ENCODE measurements at regions not wholly inside any gene's neighbourhood (a gene's known extent, or its start where the extent isn't known, plus 50 kb on each side); places are given as distances from the start of the nearest gene placed in this dataset.

- peaks cover 0 to 9% (median 0%) of the 10 kb centered on the region in 9 donors for H3K9me3 Mint-ChIP-seq
- POLR2A ChIA-PET: no interaction called here
- H3K4me1 Mint-ChIP-seq: peaks cover 1 to 21% (median 8%) of the 10 kb centered on the region in 4 donors
- ATAC-seq: no peak
- H3K36me3 Mint-ChIP-seq: no peaks in the 10 kb centered on the region
- H3K4me3 Mint-ChIP-seq: no peak overlapping the region
- H3K27ac Mint-ChIP-seq: no peak overlapping the region
- DNase-seq: no peak
- H3K27me3 Mint-ChIP-seq: peaks cover 0 to 2% (median 0%) of the 10 kb centered on the region in 5 donors
Measured at GRCh38 chr21:29228306-29228705, 70.4 kb upstream of the BACH1 start.

GRCh38 chr21:29230551-29231261 lies 68.0 kb upstream of the BACH1 start:
- H3K9me3 Mint-ChIP-seq: peaks cover 0 to 3% (median 0%) of the 10 kb centered on the region in 9 donors
- DNase-seq (no peak), ATAC-seq (no peak)
- peaks cover 0 to 2% (median 0%) of the 10 kb centered on the region in 5 donors for H3K27me3 Mint-ChIP-seq
- no peak overlapping the region for H3K27ac Mint-ChIP-seq
- no peak overlapping the region for H3K4me3 Mint-ChIP-seq
- no peaks in the 10 kb centered on the region for H3K36me3 Mint-ChIP-seq
- POLR2A ChIA-PET: no interaction called here
- H3K4me1 Mint-ChIP-seq: peaks cover 2 to 28% (median 10%) of the 10 kb centered on the region in 4 donors

- POLR2A ChIA-PET: no interaction called here
- DNase-seq: no peak
- H3K27ac Mint-ChIP-seq: no peak overlapping the region
- peaks cover 0 to under 1% (median 0%) of the 10 kb centered on the region in 9 donors for H3K9me3 Mint-ChIP-seq
- peaks cover 0 to 2% (median 0%) of the 10 kb centered on the region in 5 donors for H3K27me3 Mint-ChIP-seq
- H3K4me1 Mint-ChIP-seq: peaks cover 2 to 36% (median 15%) of the 10 kb centered on the region in 4 donors
- no peaks in the 10 kb centered on the region for H3K36me3 Mint-ChIP-seq
- ATAC-seq: no peak
- H3K4me3 Mint-ChIP-seq: no peak overlapping the region
Measured at GRCh38 chr21:29231756-29232529, 66.8 kb upstream of the BACH1 start.

- POLR2A ChIA-PET: no interaction called here
Measured at GRCh38 chr21:29232530-29233255, 66.0 kb upstream of the BACH1 start.

GRCh38 chr21:29233256-29233546 lies 65.5 kb upstream of the BACH1 start:
- H3K27me3 Mint-ChIP-seq: peaks cover 0 to 2% (median 0%) of the 10 kb centered on the region in 5 donors
- H3K4me3 Mint-ChIP-seq: no peak overlapping the region
- H3K36me3 Mint-ChIP-seq: no peaks in the 10 kb centered on the region
- no peaks in the 10 kb centered on the region for H3K9me3 Mint-ChIP-seq
- POLR2A ChIA-PET: no interaction called here
- DNase-seq: peak in 3 of 10 donors; percentile 5 to 19 (median 18)
- peaks cover 2 to 30% (median 13%) of the 10 kb centered on the region in 4 donors for H3K4me1 Mint-ChIP-seq
- H3K27ac Mint-ChIP-seq: peak overlapping the region in 1 of 10 donors; percentile 3
- no peak for ATAC-seq

More at GRCh38 chr21:29232530-29233255, 66.0 kb upstream of the BACH1 start:
- peaks cover 2 to 34% (median 15%) of the 10 kb centered on the region in 4 donors for H3K4me1 Mint-ChIP-seq
- DNase-seq (no peak), ATAC-seq (no peak)
- H3K4me3 Mint-ChIP-seq: no peak overlapping the region
- no peaks in the 10 kb centered on the region for H3K36me3 Mint-ChIP-seq
- H3K27ac Mint-ChIP-seq: peak overlapping the region in 1 of 10 donors; percentile 3
- H3K27me3 Mint-ChIP-seq: peaks cover 0 to 2% (median 0%) of the 10 kb centered on the region in 5 donors
- no peaks in the 10 kb centered on the region for H3K9me3 Mint-ChIP-seq

GRCh38 chr21:29233611-29234540 lies 64.8 kb upstream of the BACH1 start:
- POLR2A ChIA-PET: no interaction called here
- no peak for DNase-seq
- peaks cover 0 to 2% (median 0%) of the 10 kb centered on the region in 5 donors for H3K27me3 Mint-ChIP-seq
- H3K4me1 Mint-ChIP-seq: peaks cover 2 to 29% (median 11%) of the 10 kb centered on the region in 4 donors
- ATAC-seq: no peak
- H3K9me3 Mint-ChIP-seq: no peaks in the 10 kb centered on the region
- no peak overlapping the region for H3K27ac Mint-ChIP-seq
- no peaks in the 10 kb centered on the region for H3K36me3 Mint-ChIP-seq
- no peak overlapping the region for H3K4me3 Mint-ChIP-seq

GRCh38 chr21:29235714-29236197 lies 63.0 kb upstream of the BACH1 start:
- Mint-ChIP-seq H3K4me3 (peak overlapping the region in 1 of 10 donors; percentile 2), H3K4me1 (peaks cover 2 to 29% (median 11%) of the 10 kb centered on the region in 4 donors), H3K27ac (no peak overlapping the region), H3K27me3 (peaks cover 0 to 2% (median 0%) of the 10 kb centered on the region in 5 donors), H3K36me3 (no peaks in the 10 kb centered on the region), H3K9me3 (no peaks in the 10 kb centered on the region)
- POLR2A ChIA-PET: interaction anchor here (0.6 kb wide), 1 partner anchor 30 kb away, joined by 4 read pairs; no protein-coding TSS in a partner anchor
- no peak for DNase-seq
- no peak for ATAC-seq

GRCh38 chr21:29236201-29236600 lies 62.5 kb upstream of the BACH1 start:
- Mint-ChIP-seq H3K4me3 (no peak overlapping the region), H3K36me3 (no peaks in the 10 kb centered on the region), H3K9me3 (no peaks in the 10 kb centered on the region), H3K4me1 (peaks cover 2 to 29% (median 11%) of the 10 kb centered on the region in 4 donors), H3K27me3 (peaks cover 0 to 2% (median 0%) of the 10 kb centered on the region in 5 donors), H3K27ac (no peak overlapping the region)
- POLR2A ChIA-PET: interaction anchor here (0.6 kb wide), 1 partner anchor 30 kb away, joined by 4 read pairs; no protein-coding TSS in a partner anchor
- no peak for DNase-seq
- ATAC-seq: no peak

- Mint-ChIP-seq H3K27me3 (no peaks in the 10 kb centered on the region), H3K36me3 (no peaks in the 10 kb centered on the region), H3K4me3 (no peak overlapping the region), H3K9me3 (no peaks in the 10 kb centered on the region), H3K4me1 (peaks cover 2 to 27% (median 11%) of the 10 kb centered on the region in 4 donors), H3K27ac (peak overlapping the region in 1 of 10 donors; percentile 40)
- POLR2A ChIA-PET: no interaction called here
- DNase-seq (no peak), ATAC-seq (no peak)
Measured at GRCh38 chr21:29237110-29238052, 61.3 kb upstream of the BACH1 start.

- H3K4me1 Mint-ChIP-seq: peaks cover under 1 to 22% (median 7%) of the 10 kb centered on the region in 4 donors
- no peaks in the 10 kb centered on the region for H3K36me3 Mint-ChIP-seq
- H3K27ac Mint-ChIP-seq: no peak overlapping the region
- H3K9me3 Mint-ChIP-seq: no peaks in the 10 kb centered on the region
- POLR2A ChIA-PET: no interaction called here
- no peak for ATAC-seq
- H3K4me3 Mint-ChIP-seq: no peak overlapping the region
- no peaks in the 10 kb centered on the region for H3K27me3 Mint-ChIP-seq
- DNase-seq: no peak
Measured at GRCh38 chr21:29238053-29238966, 60.4 kb upstream of the BACH1 start.

Data from naive thymus-derived CD8-positive, alpha-beta T cell (primary cell).